Left ventricle myocardium superior (tissue), 1 donor: ENCODE measurements at regions not wholly inside any gene's neighbourhood (a gene's known extent, or its start where the extent isn't known, plus 50 kb on each side); places are given as distances from the start of the nearest gene placed in this dataset.

Source experiments
- ATAC-seq: fragments of 200-7000 bp; cut with Tn5 transposase; one replicate; pipeline ENCODE4 v1.9.1; 2020; ENCODE audit warnings: mild to moderate bottlenecking, moderate library complexity
- DNase-seq: peaks from one replicate; pipeline ENCODE4 v3.0.0-alpha.2; 2020
- intact Hi-C: fragments of 100-400 bp; cut with micrococcal nuclease; formaldehyde crosslinking; loops from one replicate; pipeline ENCODE4 v1.11.0; 2022
- donor health status: DM: no; HTN: yes; CAD: no; lungs with severe emphysema.

- ATAC-seq (no peak), DNase-seq (no peak)
- intact Hi-C loops = no loop called here
These were observed 526.2 kb upstream of the CDH6 start for GRCh38 chr5:30667293-30667692.

- DNase-seq = no peak
- intact Hi-C loops = no loop called here
These were observed 530.0 kb upstream of the CDH6 start for GRCh38 chr5:30663536-30663935.

GRCh38 chr5:30662373-30662772 is 531.1 kb upstream of the CDH6 start:
- intact Hi-C loops = no loop called here
- DNase-seq = no peak
- ATAC-seq = no peak

More at GRCh38 chr5:30663536-30663935, 530.0 kb upstream of the CDH6 start:
- no peak for ATAC-seq

GRCh38 chr5:30661730-30662129 is 531.8 kb upstream of the CDH6 start:
- intact Hi-C loops = no loop called here
- ATAC-seq (no peak), DNase-seq (no peak)

GRCh38 chr5:30659417-30659816 is 534.1 kb upstream of the CDH6 start:
- intact Hi-C loops = no loop called here
- ATAC-seq (no peak), DNase-seq (no peak)

- DNase-seq (no peak), ATAC-seq (no peak)
- intact Hi-C loops = no loop called here
These were observed 543.2 kb upstream of the CDH6 start for GRCh38 chr5:30650311-30650710.

- ATAC-seq (no peak), DNase-seq (no peak)
- intact Hi-C loops = no loop called here
These were observed 554.6 kb upstream of the CDH6 start for GRCh38 chr5:30638899-30639298.

GRCh38 chr5:30627945-30628344 is 565.5 kb upstream of the CDH6 start:
- ATAC-seq = no peak
- DNase-seq = no peak
- intact Hi-C loops = no loop called here

- no peak for DNase-seq
- no peak for ATAC-seq
- intact Hi-C loops = no loop called here
These were observed 566.9 kb upstream of the CDH6 start for GRCh38 chr5:30626557-30626956.

- intact Hi-C loops = no loop called here
- ATAC-seq (no peak), DNase-seq (no peak)
These were observed 572.9 kb upstream of the CDH6 start for GRCh38 chr5:30620481-30621085.

GRCh38 chr5:30608501-30608900 is 585.0 kb upstream of the CDH6 start:
- no peak for DNase-seq
- intact Hi-C loops = no loop called here
- no peak for ATAC-seq

- intact Hi-C loops = no loop called here
- no peak for ATAC-seq
- DNase-seq = no peak
These were observed 586.1 kb upstream of the CDH6 start for GRCh38 chr5:30607301-30607894.

GRCh38 chr5:30605693-30606268 is 587.7 kb upstream of the CDH6 start:
- intact Hi-C loops = no loop called here
- no peak for ATAC-seq
- no peak for DNase-seq

- ATAC-seq (no peak), DNase-seq (no peak)
- intact Hi-C loops = no loop called here
These were observed 588.7 kb upstream of the CDH6 start for GRCh38 chr5:30604648-30605262.

- DNase-seq = no peak
- intact Hi-C loops = no loop called here
- no peak for ATAC-seq
These were observed 592.6 kb upstream of the CDH6 start for GRCh38 chr5:30600892-30601291.

- ATAC-seq (no peak), DNase-seq (no peak)
- intact Hi-C loops = no loop called here
These were observed 596.9 kb upstream of the CDH6 start for GRCh38 chr5:30596495-30597064.

- ATAC-seq = no peak
- intact Hi-C loops = no loop called here
These were observed 599.2 kb upstream of the CDH6 start for GRCh38 chr5:30594331-30594730.

GRCh38 chr5:30592833-30593232 is 600.7 kb upstream of the CDH6 start:
- intact Hi-C loops = no loop called here
- DNase-seq (no peak), ATAC-seq (no peak)

More at GRCh38 chr5:30594331-30594730, 599.2 kb upstream of the CDH6 start:
- DNase-seq = no peak

- DNase-seq (no peak), ATAC-seq (no peak)
- intact Hi-C loops = no loop called here
These were observed 612.1 kb upstream of the CDH6 start for GRCh38 chr5:30581198-30581935.

- ATAC-seq = no peak
- intact Hi-C loops = no loop called here
- DNase-seq = no peak
These were observed 618.7 kb upstream of the CDH6 start for GRCh38 chr5:30574761-30575160.
